ENCODE measurements at regions not wholly inside any gene's neighbourhood (a gene's known extent, or its start where the extent isn't known, plus 50 kb on each side); places are given as distances from the start of the nearest gene placed in this dataset.

DNA sequence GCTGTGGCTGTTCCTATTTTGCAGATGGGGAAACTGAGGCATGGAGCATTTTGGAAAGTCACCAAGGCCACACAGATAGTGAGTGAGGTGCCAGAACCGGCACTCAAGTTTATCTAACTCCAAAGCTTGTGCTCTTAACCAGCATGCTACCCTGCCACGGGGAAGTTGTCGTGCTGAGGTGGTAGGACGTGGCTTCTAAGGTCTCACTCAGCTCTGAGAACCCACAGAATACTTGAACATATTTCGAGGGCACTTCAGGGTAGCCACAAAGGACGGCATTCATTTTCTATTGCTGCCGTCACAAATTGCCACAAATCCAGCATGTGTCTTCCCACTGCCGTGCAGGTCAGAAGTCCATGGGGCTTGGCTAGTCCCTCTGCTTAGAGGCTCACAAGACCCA is 116.7 kb downstream of the OLFM1 start:
- ChIA-PET CTCF (ENCODE audit: low intra/inter-chr PET ratio) (no interaction called here), POLR2A (no interaction called here)
- no peak overlapping the region for H2AFZ ChIP-seq (ENCODE audit: low read depth, low read length)
- no peaks in the 10 kb centered on the region for H3K36me3 ChIP-seq (ENCODE audit: control insufficient read depth, insufficient read depth, low read length)
- no peak overlapping the region for H3K4me3 ChIP-seq
- H3K4me2 ChIP-seq (ENCODE audit: insufficient read depth, low read length), result no peak overlapping the region
- FAIRE-seq (no peak), ATAC-seq (no peak), DNase-seq (ENCODE audit: extremely low read depth in 1 of 4, low spot score in 3 of 4) (no peak)
- H3K9ac ChIP-seq (ENCODE audit: insufficient read depth in 1 of 2, low read depth in 2 of 2, low read length in 2 of 2), result no peak overlapping the region
- no peaks in the 10 kb centered on the region for H3K79me2 ChIP-seq (ENCODE audit: control insufficient read depth, insufficient read depth, low read length)
- no peaks in the 10 kb centered on the region for H4K20me1 ChIP-seq (replicated peaks; ENCODE audit: control insufficient read depth, insufficient read depth, low read length)
- H3K27me3 ChIP-seq (ENCODE audit: control insufficient read depth in 2 of 2, insufficient read depth in 2 of 2, low read length in 2 of 2), result peaks cover 0 to 23% of the 10 kb centered on the region in 2 experiments; a peak in 2 of 5 replicates
- WGBS (ENCODE audit: insufficient coverage, low coverage, missing lambda C conversion rate), result 4% methylated on average over 8 of the region's 8 CpGs
- no TSS peak for BruUV-seq (replicated peaks)
- TF ChIP-seq RBM17 (IDR thresholded peaks at IDR 0.05; ENCODE audit: borderline replicate concordance, low read depth, low read length), result no peak
- no peak for TF ChIP-seq ZNF384 (IDR thresholded peaks at IDR 0.05; ENCODE audit: low read depth, low read length)
- no peak for TF ChIP-seq KDM1A (IDR thresholded peaks at IDR 0.05)
- no peak for TF ChIP-seq SLC30A9 (CRISPR knock-in tag; IDR thresholded peaks at IDR 0.05)
- no peak for TF ChIP-seq ZNF696 (CRISPR knock-in tag; conservative IDR thresholded peaks at IDR 0.05)
- TF ChIP-seq ARID4B (CRISPR knock-in tag; IDR thresholded peaks at IDR 0.05), result no peak
- no peak for TF ChIP-seq ZNF707 (CRISPR knock-in tag; conservative IDR thresholded peaks at IDR 0.05)
- TF ChIP-seq, protein P1, sequence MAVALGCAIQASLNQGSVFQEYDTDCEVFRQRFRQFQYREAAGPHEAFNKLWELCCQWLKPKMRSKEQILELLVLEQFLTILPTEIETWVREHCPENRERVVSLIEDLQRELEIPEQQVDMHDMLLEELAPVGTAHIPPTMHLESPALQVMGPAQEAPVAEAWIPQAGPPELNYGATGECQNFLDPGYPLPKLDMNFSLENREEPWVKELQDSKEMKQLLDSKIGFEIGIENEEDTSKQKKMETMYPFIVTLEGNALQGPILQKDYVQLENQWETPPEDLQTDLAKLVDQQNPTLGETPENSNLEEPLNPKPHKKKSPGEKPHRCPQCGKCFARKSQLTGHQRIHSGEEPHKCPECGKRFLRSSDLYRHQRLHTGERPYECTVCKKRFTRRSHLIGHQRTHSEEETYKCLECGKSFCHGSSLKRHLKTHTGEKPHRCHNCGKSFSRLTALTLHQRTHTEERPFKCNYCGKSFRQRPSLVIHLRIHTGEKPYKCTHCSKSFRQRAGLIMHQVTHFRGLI (CRISPR knock-in tag; IDR thresholded peaks at IDR 0.05), result no peak
- TF ChIP-seq NR2F6 (CRISPR knock-in tag; IDR thresholded peaks at IDR 0.05), result no peak
- TF ChIP-seq ZNF830 (CRISPR knock-in tag; IDR thresholded peaks at IDR 0.05), result no peak
- TF ChIP-seq, protein P2, sequence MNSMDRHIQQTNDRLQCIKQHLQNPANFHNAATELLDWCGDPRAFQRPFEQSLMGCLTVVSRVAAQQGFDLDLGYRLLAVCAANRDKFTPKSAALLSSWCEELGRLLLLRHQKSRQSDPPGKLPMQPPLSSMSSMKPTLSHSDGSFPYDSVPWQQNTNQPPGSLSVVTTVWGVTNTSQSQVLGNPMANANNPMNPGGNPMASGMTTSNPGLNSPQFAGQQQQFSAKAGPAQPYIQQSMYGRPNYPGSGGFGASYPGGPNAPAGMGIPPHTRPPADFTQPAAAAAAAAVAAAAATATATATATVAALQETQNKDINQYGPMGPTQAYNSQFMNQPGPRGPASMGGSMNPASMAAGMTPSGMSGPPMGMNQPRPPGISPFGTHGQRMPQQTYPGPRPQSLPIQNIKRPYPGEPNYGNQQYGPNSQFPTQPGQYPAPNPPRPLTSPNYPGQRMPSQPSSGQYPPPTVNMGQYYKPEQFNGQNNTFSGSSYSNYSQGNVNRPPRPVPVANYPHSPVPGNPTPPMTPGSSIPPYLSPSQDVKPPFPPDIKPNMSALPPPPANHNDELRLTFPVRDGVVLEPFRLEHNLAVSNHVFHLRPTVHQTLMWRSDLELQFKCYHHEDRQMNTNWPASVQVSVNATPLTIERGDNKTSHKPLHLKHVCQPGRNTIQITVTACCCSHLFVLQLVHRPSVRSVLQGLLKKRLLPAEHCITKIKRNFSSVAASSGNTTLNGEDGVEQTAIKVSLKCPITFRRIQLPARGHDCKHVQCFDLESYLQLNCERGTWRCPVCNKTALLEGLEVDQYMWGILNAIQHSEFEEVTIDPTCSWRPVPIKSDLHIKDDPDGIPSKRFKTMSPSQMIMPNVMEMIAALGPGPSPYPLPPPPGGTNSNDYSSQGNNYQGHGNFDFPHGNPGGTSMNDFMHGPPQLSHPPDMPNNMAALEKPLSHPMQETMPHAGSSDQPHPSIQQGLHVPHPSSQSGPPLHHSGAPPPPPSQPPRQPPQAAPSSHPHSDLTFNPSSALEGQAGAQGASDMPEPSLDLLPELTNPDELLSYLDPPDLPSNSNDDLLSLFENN (IDR thresholded peaks at IDR 0.05; ENCODE audit: low read depth in 2 of 2, low read length in 2 of 2), result no peak
- TF ChIP-seq ZNF232 (CRISPR knock-in tag; IDR thresholded peaks at IDR 0.05), result no peak
- no peak for TF ChIP-seq U2AF2 (optimal IDR thresholded peaks at IDR 0.05; ENCODE audit: low read depth, low read length)
- no peak for TF ChIP-seq PHTF2 (CRISPR knock-in tag; IDR thresholded peaks at IDR 0.05)
- in situ Hi-C loops (cut with MboI), result no loop called here
- no peak overlapping the region for H3K27ac ChIP-seq (ENCODE audit: extremely low read depth, low read depth, low read length)
- no peaks in the 10 kb centered on the region for H3K9me1 ChIP-seq (ENCODE audit: control insufficient read depth, insufficient read depth, low read length)
- H3K4me1 ChIP-seq (replicated peaks in 1 of 2; ENCODE audit: control insufficient read depth in 2 of 2, insufficient read depth in 2 of 2, low read length in 2 of 2), result no peaks in the 10 kb centered on the region
- no peaks in the 10 kb centered on the region for H3K9me3 ChIP-seq (replicated peaks; ENCODE audit: control insufficient read depth, insufficient read depth, low read depth, low read length)
- intact Hi-C loops (cut with micrococcal nuclease), result no loop called here

All from K562 (cell line).